CD4-positive, alpha-beta T cell treated with Interleukin-17A for 4 hours (primary cell): ENCODE measurements at regions not wholly inside any gene's neighbourhood (a gene's known extent, or its start where the extent isn't known, plus 50 kb on each side); places are given as distances from the start of the nearest gene placed in this dataset.
"Not testable (repeated sequence)": the region's sequence is repeated elsewhere in the genome, so short reads cannot be mapped to it uniquely, and the experiment has no call there.

Experiments used
- DNase-seq: peaks from one replicate; pipeline ENCODE4 v3.0.0-alpha.2; 2020; ENCODE audit warnings: mixed read lengths

- peak; percentile 34 for DNase-seq
These were observed 58.0 kb downstream of the CGGBP1 start for GRCh38 chr3:88000853-88001252.

- DNase-seq, result no peak
These were observed 60.8 kb downstream of the CGGBP1 start for GRCh38 chr3:87997966-87998365.

GRCh38 chr3:87997298-87997697 lies 61.5 kb downstream of the CGGBP1 start:
- DNase-seq, result peak; percentile 52

- DNase-seq, result no peak
These were observed 61.9 kb downstream of the CGGBP1 start for GRCh38 chr3:87996882-87997281.

- no peak for DNase-seq
These were observed 65.2 kb downstream of the CGGBP1 start for GRCh38 chr3:87993566-87993965.

- no peak for DNase-seq
These were observed 70.9 kb downstream of the CGGBP1 start for GRCh38 chr3:87987952-87988351.

- no peak for DNase-seq
These were observed 76.4 kb downstream of the CGGBP1 start for GRCh38 chr3:87982421-87982820.

GRCh38 chr3:87979527-87979926 lies 79.3 kb downstream of the CGGBP1 start:
- no peak for DNase-seq

- DNase-seq, result no peak
These were observed 81.0 kb downstream of the CGGBP1 start for GRCh38 chr3:87977765-87978164.

- no peak for DNase-seq
These were observed 83.1 kb downstream of the CGGBP1 start for GRCh38 chr3:87975716-87976115.

GRCh38 chr3:87973906-87974305 lies 84.9 kb downstream of the CGGBP1 start:
- DNase-seq, result no peak

- no peak for DNase-seq
These were observed 89.2 kb downstream of the CGGBP1 start for GRCh38 chr3:87969620-87970019.

GRCh38 chr3:87968668-87969067 lies 90.1 kb downstream of the CGGBP1 start:
- no peak for DNase-seq

- DNase-seq, result no peak
These were observed 100.5 kb downstream of the CGGBP1 start for GRCh38 chr3:87958289-87958688.

GRCh38 chr3:87957575-87957974 lies 101.2 kb downstream of the CGGBP1 start:
- DNase-seq, result no peak

- no peak for DNase-seq
These were observed 109.0 kb downstream of the CGGBP1 start for GRCh38 chr3:87949879-87950208.

GRCh38 chr3:87949189-87949878 lies 109.5 kb downstream of the CGGBP1 start:
- no peak for DNase-seq

GRCh38 chr3:87946007-87946406 lies 112.8 kb downstream of the CGGBP1 start:
- DNase-seq, result not testable (repeated sequence)

GRCh38 chr3:87942256-87942655 lies 116.5 kb downstream of the CGGBP1 start:
- not testable (repeated sequence) for DNase-seq

- no peak for DNase-seq
These were observed 134.3 kb downstream of the CGGBP1 start for GRCh38 chr3:87924485-87924884.

GRCh38 chr3:87920549-87920948 lies 138.3 kb downstream of the CGGBP1 start:
- no peak for DNase-seq

GRCh38 chr3:87901141-87901540 lies 157.7 kb downstream of the CGGBP1 start:
- no peak for DNase-seq

GRCh38 chr3:87900061-87900460 lies 158.7 kb downstream of the CGGBP1 start:
- DNase-seq, result no peak

GRCh38 chr3:87898971-87899370 lies 159.8 kb downstream of the CGGBP1 start:
- no peak for DNase-seq

- no peak for DNase-seq
These were observed 162.8 kb downstream of the CGGBP1 start for GRCh38 chr3:87895983-87896382.
